PC-9 (cell line): ENCODE measurements at regions not wholly inside any gene's neighbourhood (a gene's known extent, or its start where the extent isn't known, plus 50 kb on each side); places are given as distances from the start of the nearest gene placed in this dataset.

Source experiments
- BruUV-seq: library from RNA; stranded (reverse); fragments of 400-500 nt; replicated peaks from 2 replicates; lab custom pipeline; 2021; lab: Mats Ljungman, UMichigan
- CTCF ChIA-PET: fragments of 300-600 bp; sonication (Branson Sonifier 250); formaldehyde crosslinking; loops from one replicate; lab custom pipeline; 2022; ENCODE audit warnings: antibody characterized with exemption; lab: Charles Lee
- POLR2A ChIA-PET: fragments of 300-600 bp; sonication (Branson Sonifier 250); formaldehyde crosslinking; loops from one replicate; lab custom pipeline; 2022; ENCODE audit warnings: antibody characterized with exemption; ENCODE audit not compliant: unreplicated experiment; lab: Charles Lee
- DNase-seq, 2 experiments: peaks; one replicate each; pipeline versions ENCODE4 v3.0.0 to v3.0.0-alpha.2; 2015 to 2022; ENCODE audit warnings: mixed read lengths in 1 of 2
- H2AFZ ChIP-seq: fragments of 200-600 bp; sonication (generic); 2 replicates; pipeline ENCODE4 v1.8.1; 2017; ENCODE audit warnings: antibody characterized with exemption
- H3F3A ChIP-seq: fragments of 200-600 bp; sonication (generic); 2 replicates; pipeline ENCODE4 v1.8.1; 2017; ENCODE audit warnings: antibody characterized with exemption, mild to moderate bottlenecking, low read depth; ENCODE audit not compliant: insufficient read depth
- H3K27ac ChIP-seq: fragments of 200-600 bp; sonication (generic); 2 replicates; pipeline ENCODE4 v1.6.1; 2016; ENCODE audit warnings: mixed run types
- H3K27me3 ChIP-seq: fragments of 200-600 bp; sonication (generic); 2 replicates; pipeline ENCODE4 v1.6.1; 2016; ENCODE audit warnings: low read depth, mixed run types; ENCODE audit not compliant: insufficient read depth
- H3K36me3 ChIP-seq: fragments of 200-600 bp; sonication (generic); 2 replicates; pipeline ENCODE4 v1.6.1; 2016; ENCODE audit warnings: low read depth, mixed run types
- H3K4me1 ChIP-seq: fragments of 200-600 bp; sonication (generic); replicated peaks from 2 replicates; pipeline ENCODE4 v1.6.1; 2016; ENCODE audit warnings: mixed run types; ENCODE audit not compliant: insufficient read depth
- H3K4me2 ChIP-seq: fragments of 200-600 bp; sonication (generic); 2 replicates; pipeline ENCODE4 v1.6.1; 2017; ENCODE audit warnings: mixed run types
- H3K4me3 ChIP-seq: fragments of 200-600 bp; sonication (generic); 2 replicates; pipeline ENCODE4 v1.6.1; 2016; ENCODE audit warnings: mixed run types
- H3K79me2 ChIP-seq: fragments of 200-600 bp; sonication (generic); 2 replicates; pipeline ENCODE4 v1.6.1; 2017; ENCODE audit warnings: low read depth, mixed run types
- H3K9me2 ChIP-seq: fragments of 200-600 bp; sonication (generic); 2 replicates; pipeline ENCODE4 v1.8.1; 2017; ENCODE audit warnings: mild to moderate bottlenecking; ENCODE audit not compliant: insufficient read depth
- H3K9me3 ChIP-seq: fragments of 200-600 bp; sonication (generic); 2 replicates; pipeline ENCODE4 v1.8.1; 2016; ENCODE audit warnings: low read depth; ENCODE audit not compliant: insufficient read depth
- H4K20me1 ChIP-seq: fragments of 200-600 bp; sonication (generic); 2 replicates; pipeline ENCODE4 v1.8.1; 2017; ENCODE audit not compliant: insufficient read depth
- CTCF ChIP-seq: fragments of 200-600 bp; sonication (generic); conservative IDR thresholded peaks from 2 replicates; pipeline ENCODE4 v1.6.1; 2017; ENCODE audit warnings: mixed run types, antibody characterized with exemption, mild to moderate bottlenecking, moderate library complexity
- EZH2 ChIP-seq: fragments of 200-600 bp; sonication (generic); IDR thresholded peaks from 2 replicates; pipeline ENCODE4 v1.8.0; 2017; ENCODE audit warnings: antibody characterized with exemption, low read depth
- intact Hi-C: fragments of 100-400 bp; cut with micrococcal nuclease; formaldehyde crosslinking; loops from one replicate; pipeline ENCODE4 v1.10.0; 2022; ENCODE audit not compliant: unreplicated experiment

GRCh38 chr12:90166012-90166411, 457.4 kb upstream of the ATP2B1 start:
- H4K20me1 ChIP-seq: no peaks in the 10 kb centered on the region
- no peaks in the 10 kb centered on the region for H3K79me2 ChIP-seq
- no peak overlapping the region for H3K4me3 ChIP-seq
- H3K9me3 ChIP-seq: no peaks in the 10 kb centered on the region
- no peaks in the 10 kb centered on the region for H3K9me2 ChIP-seq
- no peaks in the 10 kb centered on the region for H3K4me1 ChIP-seq
- H3K27ac ChIP-seq: no peak overlapping the region
- H2AFZ ChIP-seq: no peak overlapping the region
- ChIA-PET CTCF (no interaction called here), POLR2A (no interaction called here)
- no peak overlapping the region for H3K4me2 ChIP-seq
- intact Hi-C loops: no loop called here
- BruUV-seq: no TSS peak
- H3K27me3 ChIP-seq: no peaks in the 10 kb centered on the region
- DNase-seq: no peak
- H3F3A ChIP-seq: no peaks in the 10 kb centered on the region
- no peaks in the 10 kb centered on the region for H3K36me3 ChIP-seq
- TF ChIP-seq CTCF (no peak), EZH2 (no peak)

GRCh38 chr12:90163975-90164374, 455.3 kb upstream of the ATP2B1 start:
- no peak for DNase-seq
- no peak overlapping the region for H2AFZ ChIP-seq
- H3K27ac ChIP-seq: no peak overlapping the region
- TF ChIP-seq EZH2 (no peak), CTCF (no peak)
- H3K4me3 ChIP-seq: no peak overlapping the region
- ChIA-PET POLR2A (no interaction called here), CTCF (no interaction called here)
- no peaks in the 10 kb centered on the region for H3K9me3 ChIP-seq
- no peaks in the 10 kb centered on the region for H3K36me3 ChIP-seq
- H3K4me2 ChIP-seq: no peak overlapping the region
- H3K27me3 ChIP-seq: no peaks in the 10 kb centered on the region
- no peaks in the 10 kb centered on the region for H3K9me2 ChIP-seq
- no TSS peak for BruUV-seq
- H3F3A ChIP-seq: no peaks in the 10 kb centered on the region
- H4K20me1 ChIP-seq: no peaks in the 10 kb centered on the region
- H3K4me1 ChIP-seq: no peaks in the 10 kb centered on the region
- no peaks in the 10 kb centered on the region for H3K79me2 ChIP-seq
- intact Hi-C loops: no loop called here

- no peak overlapping the region for H3K4me3 ChIP-seq
- H3K4me2 ChIP-seq: no peak overlapping the region
- intact Hi-C loops: no loop called here
- no peaks in the 10 kb centered on the region for H3K9me2 ChIP-seq
- no peaks in the 10 kb centered on the region for H3K36me3 ChIP-seq
- no peaks in the 10 kb centered on the region for H4K20me1 ChIP-seq
- no peaks in the 10 kb centered on the region for H3K27me3 ChIP-seq
- no peak for TF ChIP-seq CTCF
- no peak for TF ChIP-seq EZH2
- ChIA-PET POLR2A (no interaction called here), CTCF (no interaction called here)
- H3K79me2 ChIP-seq: no peaks in the 10 kb centered on the region
- no peak overlapping the region for H3K27ac ChIP-seq
- BruUV-seq: no TSS peak
- no peaks in the 10 kb centered on the region for H3F3A ChIP-seq
- no peak overlapping the region for H2AFZ ChIP-seq
- no peaks in the 10 kb centered on the region for H3K9me3 ChIP-seq
- DNase-seq: no peak
- no peaks in the 10 kb centered on the region for H3K4me1 ChIP-seq
Measured at GRCh38 chr12:90153827-90154226, 445.2 kb upstream of the ATP2B1 start.
